AG04449 (cell line): ENCODE measurements at regions not wholly inside any gene's neighbourhood (a gene's known extent, or its start where the extent isn't known, plus 50 kb on each side); places are given as distances from the start of the nearest gene placed in this dataset.
A peak's percentile ranks its signal among the peaks of the same experiment; 100 is the strongest.

Experiments used
- CTCF ChIA-PET: fragments of 350-600 bp; formaldehyde crosslinking; extraction: SDS; loops from one replicate; lab custom pipeline; 2021; ENCODE audit warnings: antibody characterized with exemption; lab: Yijun Ruan, JAX
- POLR2A ChIA-PET: fragments of 400-600, 350-600 bp; formaldehyde crosslinking; extraction: SDS; loops from one replicate; lab custom pipeline; 2020; ENCODE audit warnings: antibody characterized with exemption, inconsistent platforms; lab: Yijun Ruan, JAX
- DNase-seq: peaks from one replicate; pipeline ENCODE4 v3.0.0-alpha.2; 2010; ENCODE audit warnings: low read depth, low spot score
- H3K4me3 ChIP-seq: 2 replicates; pipeline ENCODE4 v1.5.1; 2011; ENCODE audit warnings: low read depth, mild to moderate bottlenecking, control low read depth, low read length
- TF ChIP-seq, protein P1 (sequence below): IDR thresholded peaks from one replicate; pipeline ENCODE4 v1.5.1; 2011; ENCODE audit warnings: mild to moderate bottlenecking, moderate library complexity, low read length, control low read depth, inconsistent platforms; ENCODE audit not compliant: insufficient read depth; ENCODE audit errors: missing control alignments

DNA sequence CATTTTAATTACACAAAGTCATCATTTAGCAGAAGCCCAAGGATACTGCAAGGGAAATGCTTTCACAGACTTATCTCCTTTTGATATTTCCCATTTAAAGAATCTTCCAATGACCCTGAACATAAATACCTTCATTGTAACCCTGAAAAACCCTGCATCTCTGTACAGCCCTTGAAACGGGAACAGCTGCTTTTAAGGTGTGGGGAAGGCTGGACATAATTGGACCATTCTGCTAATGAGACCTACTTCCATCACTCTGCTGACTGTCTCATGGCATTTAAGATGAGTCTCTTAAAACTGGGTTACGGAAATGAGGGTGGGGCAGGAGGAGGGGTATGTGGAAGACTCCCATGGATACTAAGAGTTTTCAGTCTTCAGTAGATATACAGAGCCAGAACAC is 485.8 kb downstream of the BRINP1 start:
- TF ChIP-seq, protein P1, sequence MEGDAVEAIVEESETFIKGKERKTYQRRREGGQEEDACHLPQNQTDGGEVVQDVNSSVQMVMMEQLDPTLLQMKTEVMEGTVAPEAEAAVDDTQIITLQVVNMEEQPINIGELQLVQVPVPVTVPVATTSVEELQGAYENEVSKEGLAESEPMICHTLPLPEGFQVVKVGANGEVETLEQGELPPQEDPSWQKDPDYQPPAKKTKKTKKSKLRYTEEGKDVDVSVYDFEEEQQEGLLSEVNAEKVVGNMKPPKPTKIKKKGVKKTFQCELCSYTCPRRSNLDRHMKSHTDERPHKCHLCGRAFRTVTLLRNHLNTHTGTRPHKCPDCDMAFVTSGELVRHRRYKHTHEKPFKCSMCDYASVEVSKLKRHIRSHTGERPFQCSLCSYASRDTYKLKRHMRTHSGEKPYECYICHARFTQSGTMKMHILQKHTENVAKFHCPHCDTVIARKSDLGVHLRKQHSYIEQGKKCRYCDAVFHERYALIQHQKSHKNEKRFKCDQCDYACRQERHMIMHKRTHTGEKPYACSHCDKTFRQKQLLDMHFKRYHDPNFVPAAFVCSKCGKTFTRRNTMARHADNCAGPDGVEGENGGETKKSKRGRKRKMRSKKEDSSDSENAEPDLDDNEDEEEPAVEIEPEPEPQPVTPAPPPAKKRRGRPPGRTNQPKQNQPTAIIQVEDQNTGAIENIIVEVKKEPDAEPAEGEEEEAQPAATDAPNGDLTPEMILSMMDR = no peak
- CTCF ChIA-PET = no interaction called here
- POLR2A ChIA-PET = no interaction called here
- no peak overlapping the region for H3K4me3 ChIP-seq
- no peak for DNase-seq

DNA sequence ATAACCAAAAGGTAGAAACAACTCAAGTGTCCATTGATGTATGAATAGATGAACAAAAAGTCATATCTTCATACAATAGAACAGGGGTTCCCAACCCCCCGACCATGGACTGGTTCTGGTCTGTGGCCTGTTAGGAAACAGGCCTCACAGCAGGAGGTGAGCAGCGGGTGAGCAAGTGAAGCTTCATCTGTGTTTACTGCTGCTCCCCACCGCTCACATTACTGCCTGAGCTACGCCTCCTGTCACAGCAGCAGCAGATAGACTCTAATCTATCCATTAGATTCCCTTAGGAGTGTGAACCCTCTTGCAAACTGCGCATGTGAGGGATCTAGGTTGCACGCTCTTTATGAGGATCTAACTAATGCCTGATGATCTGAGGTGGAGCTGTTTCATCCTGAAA is 478.0 kb downstream of the BRINP1 start:
- H3K4me3 ChIP-seq = no peak overlapping the region
- ChIA-PET CTCF (no interaction called here), POLR2A (no interaction called here)
- TF ChIP-seq, protein P1 = no peak
- no peak for DNase-seq

DNA sequence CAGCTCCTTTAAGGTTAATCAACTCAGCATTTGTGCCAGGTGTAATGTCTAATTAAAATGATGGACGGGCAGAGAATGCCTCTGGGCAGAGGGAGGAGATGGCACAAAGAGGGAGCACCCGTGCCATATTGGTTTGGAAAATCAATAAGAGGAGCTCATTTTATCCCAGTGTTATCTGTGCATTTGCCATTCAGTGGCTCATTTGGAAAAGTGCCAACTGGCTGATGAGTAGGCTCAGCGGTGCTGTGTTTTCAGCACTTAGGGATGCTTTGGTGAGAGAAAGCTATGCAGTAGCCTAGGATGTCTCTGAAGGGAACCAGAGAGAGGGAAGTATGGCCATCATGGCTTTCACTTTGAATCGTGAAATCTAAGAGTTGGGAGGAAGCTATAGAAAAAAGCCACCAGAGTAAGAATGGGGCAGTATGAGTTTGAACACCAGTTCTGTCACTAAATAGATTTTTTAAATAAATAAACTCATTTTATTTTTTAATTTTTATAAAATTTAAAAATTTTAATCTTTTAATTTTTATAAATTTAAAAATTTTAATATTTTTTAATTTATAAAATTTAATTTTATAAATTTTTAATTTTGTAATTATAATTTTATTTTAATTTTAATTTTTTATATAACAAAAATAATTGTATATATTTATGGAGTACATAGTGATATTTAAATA is 472.8 kb downstream of the BRINP1 start:
- TF ChIP-seq, protein P1 = no peak
- POLR2A ChIA-PET = no interaction called here
- CTCF ChIA-PET = no interaction called here

DNA sequence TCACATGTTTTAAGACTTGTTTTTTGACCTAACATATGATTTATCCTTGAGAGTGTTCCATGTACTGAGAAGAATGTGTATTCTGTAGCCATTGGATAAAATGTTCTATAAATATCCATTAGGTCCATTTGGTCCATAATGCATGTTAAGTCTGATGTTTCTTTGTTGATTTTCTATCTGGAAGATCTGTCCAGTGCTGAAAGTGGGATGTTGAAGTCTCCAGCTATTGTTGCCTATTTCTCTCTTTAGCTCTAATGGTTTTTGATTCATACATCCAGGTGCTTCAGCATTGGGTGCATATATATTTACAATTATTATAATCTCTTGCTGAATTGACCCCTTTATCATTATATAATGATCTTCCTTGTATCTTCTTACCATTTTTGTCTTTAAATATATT is 451.1 kb downstream of the BRINP1 start:
- no peak for DNase-seq
- POLR2A ChIA-PET = no interaction called here
- no peak overlapping the region for H3K4me3 ChIP-seq
- TF ChIP-seq, protein P1 = no peak
- CTCF ChIA-PET = no interaction called here

More for the DNA sequence above, 472.8 kb downstream of the BRINP1 start:
- no peak overlapping the region for H3K4me3 ChIP-seq
- no peak for DNase-seq

DNA sequence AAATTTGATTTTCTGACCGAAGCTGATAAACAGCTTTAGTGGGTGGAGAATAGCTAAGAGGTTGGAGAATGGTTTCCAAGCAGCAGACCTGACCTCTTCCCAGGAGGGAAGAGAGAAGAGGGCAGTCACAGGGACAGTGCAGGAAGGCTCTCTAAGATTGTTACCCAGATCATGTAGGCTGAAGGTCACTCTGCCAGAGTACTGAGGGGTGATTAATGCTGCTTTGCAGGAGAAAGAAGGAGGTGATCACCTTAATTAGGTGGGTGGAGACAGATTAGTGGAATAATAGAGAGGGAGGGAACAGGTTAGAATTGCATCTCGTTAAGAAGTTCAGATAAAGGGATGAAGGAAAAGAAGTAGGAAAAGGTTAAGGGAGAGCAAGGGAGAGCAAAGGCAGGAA is 440.5 kb downstream of the BRINP1 start:
- no peak for DNase-seq
- TF ChIP-seq, protein P1 = no peak
- CTCF ChIA-PET = no interaction called here
- H3K4me3 ChIP-seq = no peak overlapping the region
- POLR2A ChIA-PET = no interaction called here

DNA sequence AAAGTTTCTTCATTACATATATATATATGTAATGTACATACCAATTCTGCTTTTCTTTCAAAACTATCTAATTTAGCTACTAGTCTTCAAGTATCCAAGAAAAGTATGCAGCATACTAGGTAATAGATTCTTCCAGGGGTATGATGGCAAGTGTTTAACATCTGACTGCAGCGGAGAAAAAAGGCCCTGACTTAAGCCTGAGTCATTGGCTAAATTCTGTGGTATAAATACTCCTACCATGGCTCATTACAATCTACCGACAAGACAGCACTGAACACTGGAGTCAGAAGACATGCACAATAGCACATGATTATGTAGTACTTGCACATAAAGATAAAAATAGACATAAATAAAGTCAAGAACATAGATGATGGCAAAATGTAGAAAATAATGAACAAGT is 439.9 kb downstream of the BRINP1 start:
- H3K4me3 ChIP-seq = no peak overlapping the region
- peak; percentile 29 for DNase-seq
- ChIA-PET CTCF (no interaction called here), POLR2A (no interaction called here)
- TF ChIP-seq, protein P1 = no peak
